IMR-90 (cell line): ENCODE measurements at regions not wholly inside any gene's neighbourhood (a gene's known extent, or its start where the extent isn't known, plus 50 kb on each side); places are given as distances from the start of the nearest gene placed in this dataset.

Source experiments
- ATAC-seq: fragments of 200-7000 bp; cut with Tn5 transposase; 2 replicates; pipeline ENCODE4 v1.9.1; 2020; ENCODE audit warnings: low read depth, mild to moderate bottlenecking, moderate library complexity
- BruUV-seq: library from RNA; stranded (reverse); fragments of 400-500 nt; replicated peaks from 2 replicates; lab custom pipeline; 2021; lab: Mats Ljungman, UMichigan
- CTCF ChIA-PET: fragments of 300-600 bp; formaldehyde crosslinking; extraction: SDS; loops from one replicate; lab custom pipeline; 2021; ENCODE audit warnings: antibody characterized with exemption; lab: Yijun Ruan, JAX
- POLR2A ChIA-PET: fragments of 300-600 bp; sonication (Branson Sonifier 250); formaldehyde crosslinking; loops from one replicate; lab custom pipeline; 2022; ENCODE audit warnings: antibody characterized with exemption; ENCODE audit not compliant: unreplicated experiment; lab: Charles Lee
- DNase-seq: peaks from one replicate; pipeline ENCODE4 v3.0.0; 2013
- H2AFZ ChIP-seq: replicated peaks from 2 replicates; pipeline ENCODE3; 2013; ENCODE audit warnings: low read length, mild to moderate bottlenecking; ENCODE audit not compliant: poor library complexity
- H2AK5ac ChIP-seq: 2 replicates; pipeline ENCODE4 v1.6.1; 2013; ENCODE audit warnings: low read depth, low read length, inconsistent platforms
- H2AK9ac ChIP-seq: replicated peaks from 2 replicates; pipeline ENCODE3; 2013; ENCODE audit warnings: mild to moderate bottlenecking, low read depth, low read length, moderate library complexity; ENCODE audit not compliant: poor library complexity
- H2BK120ac ChIP-seq: 2 replicates; pipeline ENCODE4 v1.6.1; 2013; ENCODE audit warnings: low read depth, low read length, inconsistent platforms
- H2BK15ac ChIP-seq: 3 replicates; pipeline ENCODE4 v1.6.1; 2013; ENCODE audit warnings: low read depth, low read length, inconsistent platforms
- H2BK20ac ChIP-seq: 2 replicates; pipeline ENCODE4 v1.6.1; 2013; ENCODE audit warnings: low read depth, mild to moderate bottlenecking, inconsistent platforms, low read length, moderate library complexity
- H2BK5ac ChIP-seq: 2 replicates; pipeline ENCODE4 v1.6.1; 2013; ENCODE audit warnings: mild to moderate bottlenecking, low read depth, low read length, inconsistent platforms; ENCODE audit not compliant: poor library complexity, severe bottlenecking
- H3K14ac ChIP-seq: replicated peaks from 2 replicates; pipeline ENCODE4 v1.6.1; 2013; ENCODE audit warnings: low read depth, low read length, inconsistent platforms
- H3K18ac ChIP-seq: 2 replicates; pipeline ENCODE4 v1.6.1; 2013; ENCODE audit warnings: low read depth, low read length, control low read depth
- H3K23ac ChIP-seq: 2 replicates; pipeline ENCODE4 v1.6.1; 2013; ENCODE audit warnings: low read depth, low read length, inconsistent platforms
- H3K27ac ChIP-seq: 2 replicates; pipeline ENCODE4 v1.5.1; 2013; ENCODE audit warnings: mild to moderate bottlenecking, control low read depth, low read length; ENCODE audit not compliant: insufficient read depth
- H3K27me3 ChIP-seq: 2 replicates; pipeline ENCODE4 v1.6.1; 2013; ENCODE audit warnings: low read length; ENCODE audit not compliant: control insufficient read depth, insufficient read depth
- H3K36me3 ChIP-seq: 2 replicates; pipeline ENCODE4 v1.6.1; 2013; ENCODE audit warnings: low read length, mixed read lengths; ENCODE audit not compliant: control insufficient read depth, insufficient read depth
- H3K4ac ChIP-seq: 2 replicates; pipeline ENCODE4 v1.6.1; 2013; ENCODE audit warnings: low read depth, low read length, inconsistent platforms
- H3K4me1 ChIP-seq: 2 replicates; pipeline ENCODE4 v1.6.1; 2013; ENCODE audit warnings: low read length, mixed read lengths; ENCODE audit not compliant: control insufficient read depth, insufficient read depth
- H3K4me2 ChIP-seq: 2 replicates; pipeline ENCODE4 v1.6.1; 2013; ENCODE audit warnings: low read depth, mild to moderate bottlenecking, control low read depth, low read length, moderate library complexity
- H3K4me3 ChIP-seq: 2 replicates; pipeline ENCODE4 v1.5.1; 2013; ENCODE audit warnings: low read depth, mild to moderate bottlenecking, control low read depth, low read length, moderate library complexity; ENCODE audit not compliant: insufficient read depth
- H3K56ac ChIP-seq: 2 replicates; pipeline ENCODE4 v1.6.1; 2013; ENCODE audit warnings: low read length, inconsistent platforms; ENCODE audit not compliant: insufficient read depth; ENCODE audit errors: extremely low read depth
- H3K79me1 ChIP-seq, 2 experiments: 2 replicates each; pipeline ENCODE4 v1.6.1; 2013; ENCODE audit warnings: low read length in 2 of 2, inconsistent platforms in 1 of 2, low read depth in 1 of 2
- H3K9ac ChIP-seq: 2 replicates; pipeline ENCODE4 v1.6.1; 2013; ENCODE audit warnings: low read depth, low read length, control low read depth
- H3K9me1 ChIP-seq: 2 replicates; pipeline ENCODE4 v1.6.1; 2013; ENCODE audit warnings: low read length, inconsistent platforms; ENCODE audit not compliant: insufficient read depth
- H3K9me3 ChIP-seq: 2 replicates; pipeline ENCODE4 v1.6.1; 2013; ENCODE audit warnings: low read length; ENCODE audit not compliant: control insufficient read depth, insufficient read depth
- H4K20me1 ChIP-seq: 2 replicates; pipeline ENCODE4 v1.6.1; 2013; ENCODE audit warnings: low read length, inconsistent platforms; ENCODE audit not compliant: insufficient read depth
- H4K5ac ChIP-seq: 2 replicates; pipeline ENCODE4 v1.6.1; 2013; ENCODE audit warnings: mild to moderate bottlenecking, low read depth, low read length, control low read depth
- H4K8ac ChIP-seq, 2 experiments: 2 replicates each; pipeline ENCODE4 v1.6.1; 2013; ENCODE audit warnings: low read depth in 2 of 2, low read length in 2 of 2, control low read depth in 1 of 2, inconsistent platforms in 1 of 2
- H4K91ac ChIP-seq: 2 replicates; pipeline ENCODE4 v1.6.1; 2013; ENCODE audit warnings: low read depth, low read length, inconsistent platforms; ENCODE audit not compliant: insufficient read depth
- BHLHE40 ChIP-seq: fragments of 150-350 bp; IDR thresholded peaks from 2 replicates; pipeline ENCODE4 v1.6.1; 2016; ENCODE audit warnings: mild to moderate bottlenecking, low read depth, low read length
- CEBPB ChIP-seq: IDR thresholded peaks from 2 replicates; pipeline ENCODE4 v1.6.1; 2012; ENCODE audit warnings: low read depth, low read length, improper control_type of control experiment
- CHD1 ChIP-seq: IDR thresholded peaks from 2 replicates; pipeline ENCODE4 v1.6.1; 2012; ENCODE audit warnings: low read depth, low read length, improper control_type of control experiment
- CTCF ChIP-seq: conservative IDR thresholded peaks from 2 replicates; pipeline ENCODE4 v1.5.1; 2012; ENCODE audit warnings: mild to moderate bottlenecking, low read depth, low read length, improper control_type of control experiment
- FOS ChIP-seq: fragments of 150-350 bp; IDR thresholded peaks from 2 replicates; pipeline ENCODE4 v1.6.1; 2016; ENCODE audit warnings: low read depth, low read length
- MAFK ChIP-seq: IDR thresholded peaks from 2 replicates; pipeline ENCODE4 v1.6.1; 2012; ENCODE audit warnings: low read depth, low read length, improper control_type of control experiment
- MAZ ChIP-seq: IDR thresholded peaks from 2 replicates; pipeline ENCODE4 v1.6.1; 2012; ENCODE audit warnings: low read depth, mild to moderate bottlenecking, low read length, improper control_type of control experiment, moderate library complexity, borderline replicate concordance
- MXI1 ChIP-seq: IDR thresholded peaks from 2 replicates; pipeline ENCODE4 v1.6.1; 2012; ENCODE audit warnings: low read depth, mild to moderate bottlenecking, low read length, moderate library complexity, borderline replicate concordance
- NFE2L2 ChIP-seq: fragments of 150-350 bp; IDR thresholded peaks from 2 replicates; pipeline ENCODE4 v1.6.1; 2016; ENCODE audit warnings: low read depth, mild to moderate bottlenecking, low read length
- POLR2A ChIP-seq: IDR thresholded peaks from 2 replicates; pipeline ENCODE4 v1.6.1; 2012; ENCODE audit warnings: mild to moderate bottlenecking, low read depth, low read length
- RCOR1 ChIP-seq: IDR thresholded peaks from 2 replicates; pipeline ENCODE4 v1.6.1; 2012; ENCODE audit warnings: mild to moderate bottlenecking, low read length, improper control_type of control experiment; ENCODE audit not compliant: insufficient replicate concordance
- RFX5 ChIP-seq: IDR thresholded peaks from 2 replicates; pipeline ENCODE4 v1.8.0; 2012; ENCODE audit warnings: low read depth, mild to moderate bottlenecking, low read length, moderate library complexity
- SMC3 ChIP-seq: fragments of 150-350 bp; IDR thresholded peaks from 2 replicates; pipeline ENCODE4 v1.6.1; 2016; ENCODE audit warnings: low read depth, mild to moderate bottlenecking, antibody characterized with exemption, low read length, moderate library complexity
- WGBS, 2 experiments: methylation state at CpG; one replicate each; pipeline versions ENCODE4 v1.1.5 to v1.1.7; 2013; ENCODE audit warnings: missing lambda C conversion rate in 2 of 2; ENCODE audit not compliant: insufficient read length in 1 of 2; ENCODE audit errors: extremely low coverage in 2 of 2; 5-methylcytosine and 5-hydroxymethylcytosine counted together
- dilution Hi-C: fragments of 300-500 bp; cut with HindIII; formaldehyde crosslinking; loops from one replicate; pipeline ENCODE4 v1.14.3; 2018; ENCODE audit warnings: low sequenced_read_pairs; ENCODE audit not compliant: unreplicated experiment
- in situ Hi-C: fragments of 300-500 bp; cut with MboI; formaldehyde crosslinking; loops from 3 replicates; pipeline ENCODE4 v1.14.3; 2019; ENCODE audit warnings: low sequenced_read_pairs, inconsistent platforms, mixed read lengths
- intact Hi-C: fragments of 100-400 bp; cut with micrococcal nuclease; formaldehyde crosslinking; loops from 2 replicates; pipeline ENCODE4 v1.10.0; 2022

DNA sequence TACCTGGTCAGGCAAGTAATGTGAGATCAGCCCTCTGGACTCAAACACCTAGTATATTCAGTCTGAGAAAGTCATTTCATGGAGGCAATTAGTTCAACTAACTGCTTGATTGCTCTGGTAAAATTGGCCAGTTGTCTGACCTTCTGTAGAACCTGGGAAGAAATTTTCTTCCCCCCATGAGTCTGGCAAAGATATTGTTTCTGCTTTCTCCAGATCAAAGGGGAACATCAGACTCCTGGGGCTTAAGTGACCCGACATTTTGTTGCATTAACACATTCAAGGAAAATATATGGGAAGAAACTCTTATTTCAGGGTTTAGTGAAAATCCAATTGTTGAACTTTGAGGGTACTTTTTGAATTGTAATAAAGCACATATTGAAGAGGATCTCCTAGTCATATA lies 375.1 kb downstream of the SUCLG1 start:
- Histone ChIP-seq H2AK9ac (no peak overlapping the region), H3K79me1 (no peaks in the 10 kb centered on the region), H3K36me3 (no peaks in the 10 kb centered on the region), H2BK5ac (no peak overlapping the region), H3K4me2 (no peak overlapping the region), H3K9ac (no peak overlapping the region), H3K27ac (no peak overlapping the region), H3K56ac (no peak overlapping the region), H2BK120ac (no peak overlapping the region), H3K4ac (no peak overlapping the region), H4K8ac (no peak overlapping the region), H3K9me3 (no peaks in the 10 kb centered on the region), H4K91ac (no peak overlapping the region), H4K20me1 (no peaks in the 10 kb centered on the region), H3K9me1 (no peaks in the 10 kb centered on the region), H3K27me3 (no peaks in the 10 kb centered on the region), H2AK5ac (no peak overlapping the region), H4K5ac (no peak overlapping the region), H2AFZ (no peak overlapping the region), H3K4me3 (no peak overlapping the region), H3K23ac (no peak overlapping the region), H3K14ac (no peak overlapping the region), H3K18ac (no peak overlapping the region), H2BK20ac (no peak overlapping the region), H2BK15ac (no peak overlapping the region), H3K4me1 (no peaks in the 10 kb centered on the region)
- no peak for TF ChIP-seq RCOR1
- no peak for TF ChIP-seq CHD1
- TF ChIP-seq FOS: no peak
- no peak for TF ChIP-seq RFX5
- no peak for TF ChIP-seq CEBPB
- no peak for TF ChIP-seq CTCF
- TF ChIP-seq MXI1: no peak
- TF ChIP-seq MAFK: no peak
- TF ChIP-seq NFE2L2: no peak
- no peak for TF ChIP-seq SMC3
- TF ChIP-seq POLR2A: no peak
- no peak for TF ChIP-seq MAZ
- no peak for TF ChIP-seq BHLHE40
- DNase-seq: no peak
- WGBS, 2 experiments: no CpG with 5 or more reads among the region's 1 CpG
- intact Hi-C loops: no loop called here
- BruUV-seq: no TSS peak
- no peak for ATAC-seq
- in situ Hi-C loops: no loop called here
- ChIA-PET CTCF (no interaction called here), POLR2A (no interaction called here)
- dilution Hi-C loops: no loop called here
